Transverse colon (tissue), 4 donors: ENCODE measurements at regions not wholly inside any gene's neighbourhood (a gene's known extent, or its start where the extent isn't known, plus 50 kb on each side); places are given as distances from the start of the nearest gene placed in this dataset.

ENCODE experiments used
- DNase-seq: peaks from one replicate; pipeline ENCODE4 v3.0.0-alpha.2; 2019
- H3K27ac ChIP-seq, 4 donors: fragments of 200-600 bp; sonication (generic); 2 replicates each; pipeline ENCODE4 v1.5.1; 2016 to 2018; ENCODE audit warnings: inconsistent platforms in 4 of 4
- H3K27me3 ChIP-seq: fragments of 200-600 bp; sonication (generic); 2 replicates; pipeline ENCODE4 v1.5.1; 2017; ENCODE audit warnings: inconsistent platforms
- H3K36me3 ChIP-seq, 4 donors: fragments of 200-600 bp; sonication (generic); 2 replicates each; pipeline ENCODE4 v1.5.1; 2017 to 2019; ENCODE audit warnings: inconsistent platforms in 4 of 4
- H3K4me1 ChIP-seq, 4 donors: fragments of 200-600 bp; sonication (generic); 2 replicates each; pipeline ENCODE4 v1.5.1; 2017 to 2020; ENCODE audit warnings: inconsistent platforms in 4 of 4
- H3K4me3 ChIP-seq, 4 donors: fragments of 200-600 bp; sonication (generic); 1 replicate in 1 of 4; 2 replicates in 3 of 4; pipeline versions ENCODE4 v1.5.1 to v1.6.1; 2017 to 2019; ENCODE audit warnings: inconsistent platforms in 4 of 4
- H3K9me3 ChIP-seq, 2 donors: fragments of 200-600 bp; sonication (generic); 2 replicates each; pipeline ENCODE4 v1.5.1; 2017 to 2019; ENCODE audit warnings: inconsistent platforms in 2 of 2
- EP300 ChIP-seq: sonication (generic); formaldehyde crosslinking; IDR thresholded peaks from one replicate; pipeline ENCODE4 v1.6.1; 2017; ENCODE audit warnings: antibody characterized with exemption, low read depth
- POLR2A ChIP-seq: fragments of 450-650 bp; IDR thresholded peaks from one replicate; pipeline ENCODE4 v1.6.1; 2016; ENCODE audit warnings: antibody characterized with exemption, mild to moderate bottlenecking, moderate library complexity
- POLR2AphosphoS5 ChIP-seq, 3 donors: sonication (generic); formaldehyde crosslinking; IDR thresholded peaks; one replicate each; pipeline ENCODE4 v1.6.1; 2016; ENCODE audit warnings: antibody characterized with exemption in 3 of 3
- WGBS, 2 donors: methylation state at CpG; one replicate each; pipeline ENCODE4 v1.1.5; 2018; ENCODE audit warnings: low coverage in 1 of 2; 5-methylcytosine and 5-hydroxymethylcytosine counted together
- in situ Hi-C, 4 donors: fragments of 200-750 bp; cut with MboI; loops; one replicate each; pipeline versions ENCODE4 v1.15.0 to v1.15.1; 2017; ENCODE audit warnings: low sequenced_read_pairs in 3 of 4, low pct_ligation_motif_present in 1 of 4, low pct_unique_long_range_greater_than_20kb in 1 of 4
- intact Hi-C: fragments of 100-400 bp; cut with DNase I; formaldehyde crosslinking; loops from one replicate; pipeline ENCODE4 v1.15.1; 2023; ENCODE audit warnings: low total_unique reads
- TF ChIP-seq, protein P1 (sequence below), 5 experiments: fragments of 200-600 bp in 3 of 5; fragments of 450-650 bp in 2 of 5; sonication (generic) in 3 of 5; IDR thresholded peaks; 1 replicate in 2 of 5; 2 replicates in 3 of 5; pipeline ENCODE4 v1.5.1; 2016 to 2017; ENCODE audit warnings: antibody characterized with exemption in 5 of 5, inconsistent platforms in 3 of 5, mild to moderate bottlenecking in 2 of 5, moderate library complexity in 1 of 5

DNA sequence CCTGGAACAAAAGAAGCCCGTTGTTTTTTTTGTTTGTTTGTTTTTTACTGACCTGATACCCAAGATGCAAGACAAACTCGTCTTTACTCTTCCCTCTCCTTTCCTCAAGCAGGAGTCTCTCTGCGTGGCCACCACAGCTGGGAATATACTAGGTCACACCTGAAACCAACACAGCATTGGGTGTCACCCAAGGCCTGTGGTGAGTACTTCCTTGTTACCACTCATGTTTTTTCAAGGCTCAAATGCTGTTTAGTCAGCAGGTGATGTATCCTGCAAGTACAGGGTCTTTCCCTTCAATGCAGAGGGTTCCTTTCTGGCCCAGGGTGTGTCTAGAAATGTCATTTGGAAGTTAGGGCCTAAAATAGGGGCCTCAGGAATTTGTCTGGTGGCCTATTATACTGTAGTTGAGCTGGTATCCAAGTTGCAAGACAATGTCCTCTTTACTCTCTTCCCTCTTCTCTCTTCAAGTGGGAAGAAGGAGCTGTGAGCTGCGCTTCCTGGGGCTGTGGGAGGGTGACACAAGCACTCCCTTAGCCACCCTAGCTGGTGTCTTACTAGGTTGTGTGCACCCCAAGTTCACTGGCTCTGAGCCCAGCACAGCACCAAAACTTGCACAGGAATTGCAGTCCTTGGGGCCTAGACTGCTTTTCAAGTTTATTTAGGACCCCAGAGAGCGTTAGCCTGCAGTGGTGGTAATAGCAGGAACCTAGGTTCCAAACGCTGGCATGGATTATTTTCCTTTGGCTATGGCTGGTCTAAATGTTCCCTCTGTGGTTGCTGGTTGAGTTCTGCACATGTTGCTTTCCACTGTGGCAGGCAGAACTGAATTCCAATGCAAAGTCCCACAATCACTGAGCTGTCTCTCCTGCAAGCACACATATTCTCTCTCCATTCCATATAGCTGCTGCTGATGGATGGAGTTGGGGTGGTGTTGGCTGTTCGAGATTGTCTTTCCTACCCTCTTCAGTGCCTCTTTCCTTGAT, 91.4 kb upstream of the LYPLAL1 start:
- no peaks in the 10 kb centered on the region for H3K27me3 ChIP-seq
- in situ Hi-C loops (no loop called here), intact Hi-C loops (no loop called here)
- no peaks in the 10 kb centered on the region for H3K4me1 ChIP-seq
- H3K27ac ChIP-seq: no peak overlapping the region
- no peaks in the 10 kb centered on the region for H3K9me3 ChIP-seq
- DNase-seq: no peak
- no peak for TF ChIP-seq EP300
- TF ChIP-seq, protein P1, sequence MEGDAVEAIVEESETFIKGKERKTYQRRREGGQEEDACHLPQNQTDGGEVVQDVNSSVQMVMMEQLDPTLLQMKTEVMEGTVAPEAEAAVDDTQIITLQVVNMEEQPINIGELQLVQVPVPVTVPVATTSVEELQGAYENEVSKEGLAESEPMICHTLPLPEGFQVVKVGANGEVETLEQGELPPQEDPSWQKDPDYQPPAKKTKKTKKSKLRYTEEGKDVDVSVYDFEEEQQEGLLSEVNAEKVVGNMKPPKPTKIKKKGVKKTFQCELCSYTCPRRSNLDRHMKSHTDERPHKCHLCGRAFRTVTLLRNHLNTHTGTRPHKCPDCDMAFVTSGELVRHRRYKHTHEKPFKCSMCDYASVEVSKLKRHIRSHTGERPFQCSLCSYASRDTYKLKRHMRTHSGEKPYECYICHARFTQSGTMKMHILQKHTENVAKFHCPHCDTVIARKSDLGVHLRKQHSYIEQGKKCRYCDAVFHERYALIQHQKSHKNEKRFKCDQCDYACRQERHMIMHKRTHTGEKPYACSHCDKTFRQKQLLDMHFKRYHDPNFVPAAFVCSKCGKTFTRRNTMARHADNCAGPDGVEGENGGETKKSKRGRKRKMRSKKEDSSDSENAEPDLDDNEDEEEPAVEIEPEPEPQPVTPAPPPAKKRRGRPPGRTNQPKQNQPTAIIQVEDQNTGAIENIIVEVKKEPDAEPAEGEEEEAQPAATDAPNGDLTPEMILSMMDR (IDR thresholded peaks at IDR 0.05): no peak
- no peak for TF ChIP-seq POLR2A
- no peak for TF ChIP-seq POLR2AphosphoS5 (IDR thresholded peaks at IDR 0.05)
- 76 to 85% methylated on average over 4 to 7 of the region's 7 CpGs for WGBS, 2 donors
- no peak overlapping the region for H3K4me3 ChIP-seq
- H3K36me3 ChIP-seq: no peaks in the 10 kb centered on the region

DNA sequence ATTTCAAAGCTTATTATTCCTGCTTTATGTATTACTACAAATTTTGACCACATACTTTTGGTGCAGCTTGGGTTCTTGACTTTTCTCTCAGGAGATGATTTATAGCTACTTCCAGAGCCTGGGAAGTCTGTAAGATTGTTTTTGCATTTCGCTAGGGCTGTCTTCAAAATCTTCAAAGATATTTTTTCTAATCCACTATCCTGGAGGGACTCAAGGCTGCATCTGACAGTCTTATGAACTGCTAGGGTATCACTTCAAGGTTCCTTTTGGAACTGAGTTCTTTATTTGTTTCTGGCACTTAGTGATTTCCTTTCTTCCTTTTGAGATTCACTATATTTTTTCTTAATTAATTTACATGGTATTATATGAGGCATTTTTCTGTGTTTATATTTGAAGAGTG, 90.0 kb upstream of the LYPLAL1 start:
- Histone ChIP-seq H3K27ac (no peak overlapping the region), H3K4me3 (no peak overlapping the region), H3K9me3 (no peaks in the 10 kb centered on the region), H3K36me3 (no peaks in the 10 kb centered on the region), H3K27me3 (no peaks in the 10 kb centered on the region), H3K4me1 (no peaks in the 10 kb centered on the region)
- 80 to 100% methylated on average over 1 of the region's 1 CpG for WGBS, 2 donors
- TF ChIP-seq, protein P1 (IDR thresholded peaks at IDR 0.05): no peak
- TF ChIP-seq EP300 (no peak), POLR2AphosphoS5 (IDR thresholded peaks at IDR 0.05) (no peak), POLR2A (no peak)
- intact Hi-C loops (no loop called here), in situ Hi-C loops (no loop called here)
- DNase-seq: no peak

DNA sequence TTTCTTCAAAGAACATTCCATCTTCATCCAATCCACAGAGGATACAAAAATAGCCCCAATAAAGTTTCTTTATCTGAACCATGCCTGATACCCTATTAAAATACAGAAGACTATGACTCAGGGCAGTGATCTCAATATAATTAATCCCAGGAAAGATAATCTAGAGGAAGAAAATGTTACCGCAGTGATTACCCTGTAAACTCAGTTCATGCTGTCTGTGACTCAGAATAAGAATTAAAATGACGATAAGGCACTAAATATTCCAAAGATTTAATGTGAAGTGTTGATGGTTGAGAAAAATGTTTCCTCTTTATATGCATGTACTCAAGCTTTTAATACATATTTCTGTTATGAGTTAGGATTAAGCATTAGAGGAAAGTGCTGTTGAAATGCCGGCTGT, 88.6 kb upstream of the LYPLAL1 start:
- WGBS, 2 donors: 86 to 87% methylated on average over 3 of the region's 3 CpGs
- Histone ChIP-seq H3K4me1 (no peaks in the 10 kb centered on the region), H3K27me3 (no peaks in the 10 kb centered on the region), H3K27ac (no peak overlapping the region), H3K9me3 (no peaks in the 10 kb centered on the region), H3K36me3 (no peaks in the 10 kb centered on the region), H3K4me3 (no peak overlapping the region)
- TF ChIP-seq POLR2A: no peak
- no peak for TF ChIP-seq EP300
- no peak for TF ChIP-seq POLR2AphosphoS5 (IDR thresholded peaks at IDR 0.05)
- TF ChIP-seq, protein P1 (IDR thresholded peaks at IDR 0.05): no peak
- intact Hi-C loops: no loop called here
- in situ Hi-C loops: no loop called here
- no peak for DNase-seq

DNA sequence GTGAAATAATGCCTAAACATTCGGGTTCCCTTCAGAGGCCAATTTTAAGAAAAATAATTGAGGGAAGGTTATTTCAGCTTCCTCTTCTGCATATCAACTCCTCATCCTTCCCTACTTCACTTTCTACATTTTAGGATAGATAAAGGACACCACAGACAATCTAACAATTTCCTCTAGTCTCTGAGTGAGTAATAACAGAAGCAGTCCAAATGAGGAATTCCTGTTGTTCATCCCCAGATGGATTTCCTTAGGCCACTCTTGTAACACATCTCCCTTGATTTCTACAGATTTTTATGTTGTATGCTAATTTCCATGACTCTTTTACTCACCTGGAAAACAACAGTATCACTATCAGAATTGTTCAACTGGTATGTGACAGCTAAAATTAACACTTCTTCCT, 87.7 kb upstream of the LYPLAL1 start:
- no peaks in the 10 kb centered on the region for H3K36me3 ChIP-seq
- no peak for TF ChIP-seq POLR2AphosphoS5 (IDR thresholded peaks at IDR 0.05)
- no peak for TF ChIP-seq EP300
- no peaks in the 10 kb centered on the region for H3K4me1 ChIP-seq
- 83% methylated on average over 1 of the region's 1 CpG; no CpG with 5 or more reads in 1 of the 2 donors for WGBS, 2 donors
- no peak overlapping the region for H3K4me3 ChIP-seq
- intact Hi-C loops: no loop called here
- no peak overlapping the region for H3K27ac ChIP-seq
- no peaks in the 10 kb centered on the region for H3K27me3 ChIP-seq
- in situ Hi-C loops: no loop called here
- no peak for DNase-seq
- H3K9me3 ChIP-seq: no peaks in the 10 kb centered on the region
